ENCODE measurements at regions not wholly inside any gene's neighbourhood (a gene's known extent, or its start where the extent isn't known, plus 50 kb on each side); places are given as distances from the start of the nearest gene placed in this dataset.
"Not testable (repeated sequence)": the region's sequence is repeated elsewhere in the genome, so short reads cannot be mapped to it uniquely, and the experiment has no call there.

GRCh38 chr9:78109075-78109474, 77.5 kb upstream of the GNAQ start:
- no peak overlapping the region for H3K27ac ChIP-seq (ENCODE audit: poor library complexity, severe bottlenecking)
- H3K4me1 ChIP-seq (ENCODE audit: insufficient read depth, poor library complexity, severe bottlenecking): no peaks in the 10 kb centered on the region
- TF ChIP-seq, protein P1, sequence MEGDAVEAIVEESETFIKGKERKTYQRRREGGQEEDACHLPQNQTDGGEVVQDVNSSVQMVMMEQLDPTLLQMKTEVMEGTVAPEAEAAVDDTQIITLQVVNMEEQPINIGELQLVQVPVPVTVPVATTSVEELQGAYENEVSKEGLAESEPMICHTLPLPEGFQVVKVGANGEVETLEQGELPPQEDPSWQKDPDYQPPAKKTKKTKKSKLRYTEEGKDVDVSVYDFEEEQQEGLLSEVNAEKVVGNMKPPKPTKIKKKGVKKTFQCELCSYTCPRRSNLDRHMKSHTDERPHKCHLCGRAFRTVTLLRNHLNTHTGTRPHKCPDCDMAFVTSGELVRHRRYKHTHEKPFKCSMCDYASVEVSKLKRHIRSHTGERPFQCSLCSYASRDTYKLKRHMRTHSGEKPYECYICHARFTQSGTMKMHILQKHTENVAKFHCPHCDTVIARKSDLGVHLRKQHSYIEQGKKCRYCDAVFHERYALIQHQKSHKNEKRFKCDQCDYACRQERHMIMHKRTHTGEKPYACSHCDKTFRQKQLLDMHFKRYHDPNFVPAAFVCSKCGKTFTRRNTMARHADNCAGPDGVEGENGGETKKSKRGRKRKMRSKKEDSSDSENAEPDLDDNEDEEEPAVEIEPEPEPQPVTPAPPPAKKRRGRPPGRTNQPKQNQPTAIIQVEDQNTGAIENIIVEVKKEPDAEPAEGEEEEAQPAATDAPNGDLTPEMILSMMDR (IDR thresholded peaks at IDR 0.05; ENCODE audit: poor library complexity, severe bottlenecking): no peak
- no peaks in the 10 kb centered on the region for H3K36me3 ChIP-seq (ENCODE audit: low read depth)
- ATAC-seq (ENCODE audit: low read depth) (no peak), DNase-seq (ENCODE audit: low spot score) (no peak)
- no peaks in the 10 kb centered on the region for H3K27me3 ChIP-seq (ENCODE audit: insufficient read depth, poor library complexity, severe bottlenecking)
- no peak overlapping the region for H3K4me3 ChIP-seq (ENCODE audit: severe bottlenecking)
- H3K9me3 ChIP-seq (ENCODE audit: severe bottlenecking): no peaks in the 10 kb centered on the region

DNA sequence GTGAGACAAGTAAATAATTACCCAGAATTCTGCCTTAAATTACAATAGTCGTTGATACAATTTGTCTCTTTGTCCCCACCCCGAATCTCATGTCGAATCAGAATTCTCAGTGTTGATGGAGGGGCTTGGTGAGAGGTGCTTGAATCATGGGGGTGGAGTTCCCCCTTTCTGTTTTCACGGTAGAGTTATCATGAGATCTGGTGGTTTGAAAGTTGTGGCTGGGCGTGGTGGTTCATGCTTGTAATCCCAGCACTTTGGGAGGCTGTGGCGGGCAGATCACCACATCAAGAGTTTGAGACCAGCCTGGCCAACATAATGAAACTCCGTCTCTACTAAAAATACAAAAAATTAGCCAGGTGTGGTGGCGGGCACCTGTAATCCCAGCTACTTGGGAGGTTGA, 75.0 kb upstream of the GNAQ start:
- not testable (repeated sequence) for H3K4me1 ChIP-seq (ENCODE audit: insufficient read depth, poor library complexity, severe bottlenecking); H3K36me3 ChIP-seq (ENCODE audit: low read depth); H3K27ac ChIP-seq (ENCODE audit: poor library complexity, severe bottlenecking); DNase-seq (ENCODE audit: low spot score); H3K4me3 ChIP-seq (ENCODE audit: severe bottlenecking); ATAC-seq (ENCODE audit: low read depth); H3K27me3 ChIP-seq (ENCODE audit: insufficient read depth, poor library complexity, severe bottlenecking); H3K9me3 ChIP-seq (ENCODE audit: severe bottlenecking)

- Histone ChIP-seq H3K36me3 (ENCODE audit: low read depth) (no peaks in the 10 kb centered on the region), H3K9me3 (ENCODE audit: severe bottlenecking) (no peaks in the 10 kb centered on the region), H3K4me1 (ENCODE audit: insufficient read depth, poor library complexity, severe bottlenecking) (no peaks in the 10 kb centered on the region), H3K4me3 (ENCODE audit: severe bottlenecking) (no peak overlapping the region), H3K27me3 (ENCODE audit: insufficient read depth, poor library complexity, severe bottlenecking) (no peaks in the 10 kb centered on the region), H3K27ac (ENCODE audit: poor library complexity, severe bottlenecking) (no peak overlapping the region)
- TF ChIP-seq, protein P1 (IDR thresholded peaks at IDR 0.05; ENCODE audit: poor library complexity, severe bottlenecking): no peak
- no peak for ATAC-seq (ENCODE audit: low read depth)
- DNase-seq (ENCODE audit: low spot score): no peak
Observed at GRCh38 chr9:78103971-78104433, 72.4 kb upstream of the GNAQ start.

DNA sequence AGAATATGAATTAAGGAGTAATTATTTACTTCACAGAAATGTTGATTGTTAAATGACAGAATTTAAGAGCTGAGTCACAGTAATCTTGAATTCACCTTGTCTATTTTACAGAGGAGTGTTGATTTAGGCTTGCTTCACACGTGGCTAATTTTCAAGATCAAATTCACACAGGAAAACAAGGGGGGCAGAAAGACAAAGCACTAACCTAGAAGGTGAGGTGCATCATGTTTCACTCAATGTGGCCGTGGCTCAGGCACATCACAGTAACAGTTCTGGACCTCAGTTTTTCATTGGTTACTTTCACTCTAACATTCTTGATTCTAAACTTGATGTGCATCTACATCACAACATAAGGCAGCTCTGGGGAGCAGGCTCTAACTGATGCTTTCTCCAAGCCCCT, 69.6 kb upstream of the GNAQ start:
- H3K36me3 ChIP-seq (ENCODE audit: low read depth): no peaks in the 10 kb centered on the region
- DNase-seq (ENCODE audit: low spot score) (no peak), ATAC-seq (ENCODE audit: low read depth) (no peak)
- H3K27ac ChIP-seq (ENCODE audit: poor library complexity, severe bottlenecking): no peak overlapping the region
- H3K4me1 ChIP-seq (ENCODE audit: insufficient read depth, poor library complexity, severe bottlenecking): no peaks in the 10 kb centered on the region
- TF ChIP-seq, protein P1 (IDR thresholded peaks at IDR 0.05; ENCODE audit: poor library complexity, severe bottlenecking): no peak
- H3K4me3 ChIP-seq (ENCODE audit: severe bottlenecking): no peak overlapping the region
- H3K9me3 ChIP-seq (ENCODE audit: severe bottlenecking): no peaks in the 10 kb centered on the region
- peaks cover 3% of the 10 kb centered on the region for H3K27me3 ChIP-seq (ENCODE audit: insufficient read depth, poor library complexity, severe bottlenecking)

GRCh38 chr9:78097541-78097940, 65.9 kb upstream of the GNAQ start:
- no peak overlapping the region for H3K27ac ChIP-seq (ENCODE audit: poor library complexity, severe bottlenecking)
- TF ChIP-seq, protein P1 (IDR thresholded peaks at IDR 0.05; ENCODE audit: poor library complexity, severe bottlenecking): no peak
- H3K27me3 ChIP-seq (ENCODE audit: insufficient read depth, poor library complexity, severe bottlenecking): peaks cover 3% of the 10 kb centered on the region
- ATAC-seq (ENCODE audit: low read depth) (no peak), DNase-seq (ENCODE audit: low spot score) (no peak)
- no peaks in the 10 kb centered on the region for H3K9me3 ChIP-seq (ENCODE audit: severe bottlenecking)
- H3K4me3 ChIP-seq (ENCODE audit: severe bottlenecking): no peak overlapping the region
- H3K36me3 ChIP-seq (ENCODE audit: low read depth): no peaks in the 10 kb centered on the region
- H3K4me1 ChIP-seq (ENCODE audit: insufficient read depth, poor library complexity, severe bottlenecking): no peaks in the 10 kb centered on the region

Measured in RWPE2 (cell line).